Right lobe of liver (tissue), 6 donors: ENCODE measurements at regions not wholly inside any gene's neighbourhood (a gene's known extent, or its start where the extent isn't known, plus 50 kb on each side); places are given as distances from the start of the nearest gene placed in this dataset.

Experiments
- ATAC-seq, 4 donors: fragments of 200-7000 bp; cut with Tn5 transposase; one replicate each; pipeline ENCODE4 v1.9.1; 2020; ENCODE audit warnings: mild to moderate bottlenecking in 4 of 4, moderate library complexity in 4 of 4
- DNase-seq, 3 donors: peaks; one replicate each; pipeline ENCODE4 v3.0.0-alpha.2; 2020
- H3K27ac ChIP-seq, 3 donors: fragments of 200-600 bp; one replicate each; pipeline ENCODE4 v1.8.0; 2022
- H3K27me3 ChIP-seq, 2 donors: fragments of 200-600 bp; one replicate each; pipeline ENCODE4 v1.8.0; 2022
- H3K36me3 ChIP-seq, 4 donors: fragments of 200-600 bp; sonication (generic) in 1 of 4; one replicate each; pipeline versions ENCODE4 v1.5.1 to v1.8.0; 2017 to 2022; ENCODE audit warnings: control low read depth in 1 of 4
- H3K4me1 ChIP-seq, 4 donors: fragments of 200-600 bp; sonication (generic) in 1 of 4; one replicate each; pipeline versions ENCODE4 v1.5.1 to v1.8.0; 2017 to 2022; ENCODE audit warnings: control low read depth in 1 of 4
- H3K4me3 ChIP-seq, 3 donors: fragments of 200-600 bp; one replicate each; pipeline ENCODE4 v1.8.0; 2022
- H3K9me3 ChIP-seq, 4 donors: fragments of 200-600 bp; sonication (generic) in 1 of 4; one replicate each; pipeline versions ENCODE4 v1.5.1 to v1.8.0; 2017 to 2022; ENCODE audit warnings: control low read depth in 1 of 4
- POLR2A ChIP-seq: fragments of 450-650 bp; IDR thresholded peaks from one replicate; pipeline ENCODE4 v1.6.1; 2017; ENCODE audit warnings: antibody characterized with exemption, mild to moderate bottlenecking
- WGBS: methylation state at CpG from one replicate; pipeline ENCODE4 v1.1.6; 2018; ENCODE audit warnings: low coverage, low lambda C conversion rate; ENCODE audit not compliant: insufficient coverage; ENCODE audit errors: missing lambda C conversion rate; 5-methylcytosine and 5-hydroxymethylcytosine counted together
- intact Hi-C, 2 donors: fragments of 100-400 bp; cut with DNase I; formaldehyde crosslinking; loops; one replicate each; pipeline versions ENCODE4 v1.11.2 to v1.14.1; 2022
- TF ChIP-seq, protein P1 (sequence below), 4 donors: fragments of 200-600 bp in 3 of 4; fragments of 450-650 bp in 1 of 4; IDR thresholded peaks; one replicate each; pipeline versions ENCODE4 v1.5.1 to v1.8.0; 2016 to 2022; ENCODE audit warnings: antibody characterized with exemption in 4 of 4, mild to moderate bottlenecking in 2 of 4
- donor health status: DM: no; HTN: yes; CAD: no.
- donor health status: DM: no; HTN: no; CAD: no.
- donor health status: DM: no; HTN: no; CAD: no.
- donor health status: DM: no; HTN: yes; CAD: no.
- donor health status: DM: no; HTN: yes; CAD: no.

DNA sequence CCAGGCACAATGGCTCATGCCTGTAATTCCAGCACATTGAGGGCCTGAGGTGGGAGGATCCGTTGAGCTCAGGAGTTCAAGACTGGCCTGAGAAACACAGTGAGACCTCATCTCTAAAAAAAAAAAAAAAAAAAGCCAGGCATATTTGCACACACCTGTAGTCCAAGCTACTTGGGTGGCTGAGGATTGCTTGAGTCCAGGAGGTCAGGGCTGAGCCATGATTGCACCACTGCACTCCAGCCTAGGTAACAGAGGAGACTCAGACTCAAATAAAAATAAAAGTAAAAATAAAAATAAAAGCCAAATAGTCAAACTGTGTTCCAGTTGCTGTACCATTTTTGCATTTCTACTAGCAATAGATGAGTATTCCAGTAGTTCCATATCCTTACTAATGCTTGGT lies 616.0 kb downstream of the KIF4B start:
- 75% methylated on average over 1 of the region's 1 CpG for WGBS
- Histone ChIP-seq H3K27ac (no peak overlapping the region), H3K4me3 (no peak overlapping the region), H3K27me3 (no peaks in the 10 kb centered on the region), H3K9me3 (no peaks in the 10 kb centered on the region), H3K4me1 (peaks cover 0 to 13% (median 0%) of the 10 kb centered on the region in 4 donors), H3K36me3 (no peaks in the 10 kb centered on the region)
- DNase-seq (no peak), ATAC-seq (peak in 1 of 4 donors; percentile 58)
- TF ChIP-seq, protein P1, sequence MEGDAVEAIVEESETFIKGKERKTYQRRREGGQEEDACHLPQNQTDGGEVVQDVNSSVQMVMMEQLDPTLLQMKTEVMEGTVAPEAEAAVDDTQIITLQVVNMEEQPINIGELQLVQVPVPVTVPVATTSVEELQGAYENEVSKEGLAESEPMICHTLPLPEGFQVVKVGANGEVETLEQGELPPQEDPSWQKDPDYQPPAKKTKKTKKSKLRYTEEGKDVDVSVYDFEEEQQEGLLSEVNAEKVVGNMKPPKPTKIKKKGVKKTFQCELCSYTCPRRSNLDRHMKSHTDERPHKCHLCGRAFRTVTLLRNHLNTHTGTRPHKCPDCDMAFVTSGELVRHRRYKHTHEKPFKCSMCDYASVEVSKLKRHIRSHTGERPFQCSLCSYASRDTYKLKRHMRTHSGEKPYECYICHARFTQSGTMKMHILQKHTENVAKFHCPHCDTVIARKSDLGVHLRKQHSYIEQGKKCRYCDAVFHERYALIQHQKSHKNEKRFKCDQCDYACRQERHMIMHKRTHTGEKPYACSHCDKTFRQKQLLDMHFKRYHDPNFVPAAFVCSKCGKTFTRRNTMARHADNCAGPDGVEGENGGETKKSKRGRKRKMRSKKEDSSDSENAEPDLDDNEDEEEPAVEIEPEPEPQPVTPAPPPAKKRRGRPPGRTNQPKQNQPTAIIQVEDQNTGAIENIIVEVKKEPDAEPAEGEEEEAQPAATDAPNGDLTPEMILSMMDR (IDR thresholded peaks at IDR 0.05), result no peak
- TF ChIP-seq POLR2A, result no peak
- intact Hi-C loops, result no loop called here

DNA sequence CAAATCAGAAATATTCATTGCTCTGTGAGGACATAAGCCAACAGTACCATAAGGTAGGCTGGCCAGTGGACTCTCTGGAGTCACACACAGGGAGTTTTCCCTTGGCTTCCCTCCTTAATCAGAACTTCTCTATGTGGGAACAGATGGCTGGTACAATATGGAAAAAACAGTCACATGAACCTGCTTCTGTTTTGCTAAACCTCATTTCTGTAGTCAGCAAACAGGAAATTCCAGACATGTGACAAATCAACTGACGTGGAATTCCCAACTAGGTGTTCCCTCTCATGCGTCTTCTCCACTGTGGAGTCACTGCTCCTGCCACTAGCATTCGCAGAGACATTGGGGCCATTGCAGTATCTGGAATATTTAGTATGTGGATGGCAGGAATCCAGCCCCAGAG lies 617.6 kb downstream of the KIF4B start:
- WGBS, result 29% methylated on average over 1 of the region's 3 CpGs
- no peak for ATAC-seq

DNA sequence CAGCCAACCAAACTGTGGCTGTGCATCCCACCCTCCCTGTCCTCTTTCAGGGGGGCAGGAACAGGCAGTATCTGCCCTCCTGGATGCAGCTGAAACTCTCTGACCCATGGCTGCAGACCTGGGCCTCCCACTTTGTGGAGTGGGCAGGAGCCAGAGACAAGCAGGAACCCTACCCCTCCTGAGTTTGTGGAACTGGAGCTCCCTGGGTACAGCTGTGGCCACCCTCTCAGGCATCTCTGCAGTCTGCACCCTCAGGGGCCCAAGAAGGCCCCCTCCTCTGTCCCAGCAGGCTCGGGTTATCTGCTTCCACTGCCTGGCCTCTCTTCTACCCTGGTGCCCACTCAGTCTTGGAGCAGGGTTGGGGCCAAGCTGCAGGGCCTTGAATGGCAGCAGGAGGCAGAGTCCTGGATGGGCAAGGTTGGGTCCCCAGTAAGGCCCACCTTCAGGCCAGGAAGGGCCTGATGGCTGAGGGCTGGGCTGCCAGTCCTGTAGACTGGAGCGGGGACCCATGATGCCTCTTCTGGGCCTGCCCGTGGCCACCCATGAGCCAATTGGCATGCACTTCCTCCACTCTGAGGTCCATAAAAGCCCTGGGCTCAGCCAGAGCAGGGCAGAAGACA lies 619.9 kb downstream of the KIF4B start:
- ATAC-seq (peak in 1 of 4 donors; percentile 38), DNase-seq (no peak)
- Histone ChIP-seq H3K36me3 (no peaks in the 10 kb centered on the region), H3K9me3 (no peaks in the 10 kb centered on the region), H3K4me3 (no peak overlapping the region), H3K27me3 (no peaks in the 10 kb centered on the region), H3K4me1 (no peaks in the 10 kb centered on the region), H3K27ac (no peak overlapping the region)
- no CpG with 5 or more reads among the region's 3 CpGs for WGBS
- TF ChIP-seq POLR2A, result no peak
- TF ChIP-seq, protein P1 (IDR thresholded peaks at IDR 0.05), result no peak
- intact Hi-C loops, result no loop called here

More for the DNA sequence above, 617.6 kb downstream of the KIF4B start:
- Histone ChIP-seq H3K4me1 (peaks cover 0 to 4% (median 0%) of the 10 kb centered on the region in 4 donors), H3K27me3 (no peaks in the 10 kb centered on the region), H3K4me3 (no peak overlapping the region), H3K36me3 (no peaks in the 10 kb centered on the region), H3K27ac (no peak overlapping the region), H3K9me3 (no peaks in the 10 kb centered on the region)
- DNase-seq, result no peak
- TF ChIP-seq, protein P1 (IDR thresholded peaks at IDR 0.05), result no peak
- intact Hi-C loops, result no loop called here

DNA sequence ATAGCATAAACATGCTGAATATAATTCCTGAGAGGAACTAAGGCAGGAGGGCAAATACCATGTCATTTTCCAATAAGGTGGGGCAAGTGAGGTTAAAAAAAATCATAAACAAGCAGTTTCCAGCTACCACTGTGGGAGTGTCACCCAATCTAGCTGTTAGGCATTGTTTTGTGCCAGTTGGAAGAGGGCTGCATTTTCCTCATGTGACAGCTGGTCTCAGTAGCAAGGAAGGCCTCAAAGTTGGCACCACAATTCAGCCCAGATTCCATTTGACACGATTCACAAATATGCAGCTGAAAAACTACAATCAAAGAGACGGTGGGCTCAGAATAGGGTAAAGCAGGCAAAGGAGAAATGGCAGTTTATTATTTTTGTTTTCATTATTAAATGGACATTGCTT lies 636.1 kb downstream of the KIF4B start:
- no peak overlapping the region for H3K27ac ChIP-seq
- H3K36me3 ChIP-seq, result no peaks in the 10 kb centered on the region
- no peak for ATAC-seq
- WGBS, result 58% methylated on average over 2 of the region's 2 CpGs
- no peaks in the 10 kb centered on the region for H3K4me1 ChIP-seq
- TF ChIP-seq POLR2A, result no peak
- TF ChIP-seq, protein P1 (IDR thresholded peaks at IDR 0.05), result no peak
- no peak overlapping the region for H3K4me3 ChIP-seq
- H3K9me3 ChIP-seq, result no peaks in the 10 kb centered on the region
- intact Hi-C loops, result no loop called here
- H3K27me3 ChIP-seq, result no peaks in the 10 kb centered on the region
- DNase-seq, result no peak

DNA sequence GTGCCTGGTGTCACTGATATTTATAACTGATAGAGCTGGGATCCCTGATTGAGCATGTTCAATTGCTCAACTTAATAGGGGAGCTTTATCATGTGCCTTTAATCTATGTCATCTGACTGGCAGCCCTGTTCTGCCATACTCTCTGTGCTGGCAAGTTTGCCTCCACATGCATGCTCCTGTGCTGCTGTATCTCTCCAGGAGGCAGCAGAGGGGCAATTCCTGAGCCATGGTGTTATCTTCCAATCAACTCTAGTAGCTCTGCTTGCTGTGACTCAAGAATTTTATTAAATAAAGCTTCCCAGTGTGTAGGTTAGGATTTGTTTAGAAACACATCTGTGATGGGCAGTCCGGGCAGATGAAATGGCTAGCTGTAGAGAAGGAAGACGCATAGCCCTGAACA lies 642.0 kb downstream of the KIF4B start:
- DNase-seq, result no peak
- no peaks in the 10 kb centered on the region for H3K36me3 ChIP-seq
- H3K9me3 ChIP-seq, result no peaks in the 10 kb centered on the region
- 81% methylated on average over 2 of the region's 2 CpGs for WGBS
- H3K4me3 ChIP-seq, result no peak overlapping the region
- H3K27ac ChIP-seq, result no peak overlapping the region
- H3K27me3 ChIP-seq, result no peaks in the 10 kb centered on the region
- H3K4me1 ChIP-seq, result no peaks in the 10 kb centered on the region
- intact Hi-C loops, result no loop called here
- no peak for TF ChIP-seq POLR2A
- TF ChIP-seq, protein P1 (IDR thresholded peaks at IDR 0.05), result no peak
- ATAC-seq, result no peak
